GM12874 (cell line): ENCODE measurements at regions not wholly inside any gene's neighbourhood (a gene's known extent, or its start where the extent isn't known, plus 50 kb on each side); places are given as distances from the start of the nearest gene placed in this dataset.

Experiments used
- CTCF ChIP-seq: IDR thresholded peaks from 2 replicates; pipeline ENCODE4 v1.5.1; 2011; ENCODE audit warnings: low read depth, mild to moderate bottlenecking, control low read depth, low read length, moderate library complexity; ENCODE audit not compliant: insufficient read depth

- no peak for TF ChIP-seq CTCF
Observed at GRCh38 chr2:6645004-6645403, 220.7 kb downstream of the CMPK2 start.

- TF ChIP-seq CTCF, result no peak
Observed at GRCh38 chr2:6645672-6646071, 220.0 kb downstream of the CMPK2 start.

- TF ChIP-seq CTCF, result no peak
Observed at GRCh38 chr2:6647046-6647445, 218.7 kb downstream of the CMPK2 start.

- TF ChIP-seq CTCF, result no peak
Observed at GRCh38 chr2:6648596-6649247, 217.0 kb downstream of the CMPK2 start.

- no peak for TF ChIP-seq CTCF
Observed at GRCh38 chr2:6650311-6650710, 215.4 kb downstream of the CMPK2 start.

- no peak for TF ChIP-seq CTCF
Observed at GRCh38 chr2:6652251-6652650, 213.5 kb downstream of the CMPK2 start.

- no peak for TF ChIP-seq CTCF
Observed at GRCh38 chr2:6653281-6653750, 212.4 kb downstream of the CMPK2 start.

GRCh38 chr2:6654279-6654678 lies 211.4 kb downstream of the CMPK2 start:
- TF ChIP-seq CTCF, result no peak
